IMR-90 (cell line): ENCODE measurements at regions not wholly inside any gene's neighbourhood (a gene's known extent, or its start where the extent isn't known, plus 50 kb on each side); places are given as distances from the start of the nearest gene placed in this dataset.
"Not testable (repeated sequence)": the region's sequence is repeated elsewhere in the genome, so short reads cannot be mapped to it uniquely, and the experiment has no call there.

ENCODE experiments used
- ATAC-seq: fragments of 200-7000 bp; cut with Tn5 transposase; 2 replicates; pipeline ENCODE4 v1.9.1; 2020; ENCODE audit warnings: low read depth, mild to moderate bottlenecking, moderate library complexity
- BruUV-seq: library from RNA; stranded (reverse); fragments of 400-500 nt; replicated peaks from 2 replicates; lab custom pipeline; 2021; lab: Mats Ljungman, UMichigan
- CTCF ChIA-PET: fragments of 300-600 bp; formaldehyde crosslinking; extraction: SDS; loops from one replicate; lab custom pipeline; 2021; ENCODE audit warnings: antibody characterized with exemption; lab: Yijun Ruan, JAX
- POLR2A ChIA-PET: fragments of 300-600 bp; sonication (Branson Sonifier 250); formaldehyde crosslinking; loops from one replicate; lab custom pipeline; 2022; ENCODE audit warnings: antibody characterized with exemption; ENCODE audit not compliant: unreplicated experiment; lab: Charles Lee
- DNase-seq: peaks from one replicate; pipeline ENCODE4 v3.0.0; 2013
- H2AFZ ChIP-seq: replicated peaks from 2 replicates; pipeline ENCODE3; 2013; ENCODE audit warnings: low read length, mild to moderate bottlenecking; ENCODE audit not compliant: poor library complexity
- H2AK5ac ChIP-seq: 2 replicates; pipeline ENCODE4 v1.6.1; 2013; ENCODE audit warnings: low read depth, low read length, inconsistent platforms
- H2AK9ac ChIP-seq: replicated peaks from 2 replicates; pipeline ENCODE3; 2013; ENCODE audit warnings: mild to moderate bottlenecking, low read depth, low read length, moderate library complexity; ENCODE audit not compliant: poor library complexity
- H2BK120ac ChIP-seq: 2 replicates; pipeline ENCODE4 v1.6.1; 2013; ENCODE audit warnings: low read depth, low read length, inconsistent platforms
- H2BK15ac ChIP-seq: 3 replicates; pipeline ENCODE4 v1.6.1; 2013; ENCODE audit warnings: low read depth, low read length, inconsistent platforms
- H2BK20ac ChIP-seq: 2 replicates; pipeline ENCODE4 v1.6.1; 2013; ENCODE audit warnings: low read depth, mild to moderate bottlenecking, inconsistent platforms, low read length, moderate library complexity
- H2BK5ac ChIP-seq: 2 replicates; pipeline ENCODE4 v1.6.1; 2013; ENCODE audit warnings: mild to moderate bottlenecking, low read depth, low read length, inconsistent platforms; ENCODE audit not compliant: poor library complexity, severe bottlenecking
- H3K14ac ChIP-seq: replicated peaks from 2 replicates; pipeline ENCODE4 v1.6.1; 2013; ENCODE audit warnings: low read depth, low read length, inconsistent platforms
- H3K18ac ChIP-seq: 2 replicates; pipeline ENCODE4 v1.6.1; 2013; ENCODE audit warnings: low read depth, low read length, control low read depth
- H3K23ac ChIP-seq: 2 replicates; pipeline ENCODE4 v1.6.1; 2013; ENCODE audit warnings: low read depth, low read length, inconsistent platforms
- H3K27ac ChIP-seq: 2 replicates; pipeline ENCODE4 v1.5.1; 2013; ENCODE audit warnings: mild to moderate bottlenecking, control low read depth, low read length; ENCODE audit not compliant: insufficient read depth
- H3K27me3 ChIP-seq: 2 replicates; pipeline ENCODE4 v1.6.1; 2013; ENCODE audit warnings: low read length; ENCODE audit not compliant: control insufficient read depth, insufficient read depth
- H3K36me3 ChIP-seq: 2 replicates; pipeline ENCODE4 v1.6.1; 2013; ENCODE audit warnings: low read length, mixed read lengths; ENCODE audit not compliant: control insufficient read depth, insufficient read depth
- H3K4ac ChIP-seq: 2 replicates; pipeline ENCODE4 v1.6.1; 2013; ENCODE audit warnings: low read depth, low read length, inconsistent platforms
- H3K4me1 ChIP-seq: 2 replicates; pipeline ENCODE4 v1.6.1; 2013; ENCODE audit warnings: low read length, mixed read lengths; ENCODE audit not compliant: control insufficient read depth, insufficient read depth
- H3K4me2 ChIP-seq: 2 replicates; pipeline ENCODE4 v1.6.1; 2013; ENCODE audit warnings: low read depth, mild to moderate bottlenecking, control low read depth, low read length, moderate library complexity
- H3K4me3 ChIP-seq: 2 replicates; pipeline ENCODE4 v1.5.1; 2013; ENCODE audit warnings: low read depth, mild to moderate bottlenecking, control low read depth, low read length, moderate library complexity; ENCODE audit not compliant: insufficient read depth
- H3K56ac ChIP-seq: 2 replicates; pipeline ENCODE4 v1.6.1; 2013; ENCODE audit warnings: low read length, inconsistent platforms; ENCODE audit not compliant: insufficient read depth; ENCODE audit errors: extremely low read depth
- H3K79me1 ChIP-seq, 2 experiments: 2 replicates each; pipeline ENCODE4 v1.6.1; 2013; ENCODE audit warnings: low read length in 2 of 2, inconsistent platforms in 1 of 2, low read depth in 1 of 2
- H3K9ac ChIP-seq: 2 replicates; pipeline ENCODE4 v1.6.1; 2013; ENCODE audit warnings: low read depth, low read length, control low read depth
- H3K9me1 ChIP-seq: 2 replicates; pipeline ENCODE4 v1.6.1; 2013; ENCODE audit warnings: low read length, inconsistent platforms; ENCODE audit not compliant: insufficient read depth
- H3K9me3 ChIP-seq: 2 replicates; pipeline ENCODE4 v1.6.1; 2013; ENCODE audit warnings: low read length; ENCODE audit not compliant: control insufficient read depth, insufficient read depth
- H4K20me1 ChIP-seq: 2 replicates; pipeline ENCODE4 v1.6.1; 2013; ENCODE audit warnings: low read length, inconsistent platforms; ENCODE audit not compliant: insufficient read depth
- H4K5ac ChIP-seq: 2 replicates; pipeline ENCODE4 v1.6.1; 2013; ENCODE audit warnings: mild to moderate bottlenecking, low read depth, low read length, control low read depth
- H4K8ac ChIP-seq, 2 experiments: 2 replicates each; pipeline ENCODE4 v1.6.1; 2013; ENCODE audit warnings: low read depth in 2 of 2, low read length in 2 of 2, control low read depth in 1 of 2, inconsistent platforms in 1 of 2
- H4K91ac ChIP-seq: 2 replicates; pipeline ENCODE4 v1.6.1; 2013; ENCODE audit warnings: low read depth, low read length, inconsistent platforms; ENCODE audit not compliant: insufficient read depth
- dilution Hi-C: fragments of 300-500 bp; cut with HindIII; formaldehyde crosslinking; loops from one replicate; pipeline ENCODE4 v1.14.3; 2018; ENCODE audit warnings: low sequenced_read_pairs; ENCODE audit not compliant: unreplicated experiment
- in situ Hi-C: fragments of 300-500 bp; cut with MboI; formaldehyde crosslinking; loops from 3 replicates; pipeline ENCODE4 v1.14.3; 2019; ENCODE audit warnings: low sequenced_read_pairs, inconsistent platforms, mixed read lengths
- intact Hi-C: fragments of 100-400 bp; cut with micrococcal nuclease; formaldehyde crosslinking; loops from 2 replicates; pipeline ENCODE4 v1.10.0; 2022

GRCh38 chr2:122085672-122086071 is 330.2 kb downstream of the TSN start:
- H3K27ac ChIP-seq, H3K36me3 ChIP-seq, H3K4me2 ChIP-seq, ATAC-seq, BruUV-seq, H4K5ac ChIP-seq, H2BK15ac ChIP-seq, H3K14ac ChIP-seq, H3K18ac ChIP-seq, in situ Hi-C loops, H2BK5ac ChIP-seq, POLR2A ChIA-PET, H3K4me3 ChIP-seq, H3K4ac ChIP-seq, H3K56ac ChIP-seq, H3K9me1 ChIP-seq, H4K8ac ChIP-seq, H3K4me1 ChIP-seq, CTCF ChIA-PET, H3K9ac ChIP-seq, H3K9me3 ChIP-seq, H2AK9ac ChIP-seq, H3K27me3 ChIP-seq, H2AFZ ChIP-seq, dilution Hi-C loops, H2BK120ac ChIP-seq, H4K91ac ChIP-seq, H4K20me1 ChIP-seq, H2BK20ac ChIP-seq, H2AK5ac ChIP-seq, H3K23ac ChIP-seq, H3K79me1 ChIP-seq, intact Hi-C loops, DNase-seq: not testable (repeated sequence)
